COLO668 (cell line): ENCODE measurements at regions not wholly inside any gene's neighbourhood (a gene's known extent, or its start where the extent isn't known, plus 50 kb on each side); places are given as distances from the start of the nearest gene placed in this dataset.

Experiments used
- DNase-seq: peaks from one replicate; lab custom pipeline; 2025; ENCODE audit not compliant: unreplicated experiment; lab: John Stamatoyannopoulos, UW

DNA sequence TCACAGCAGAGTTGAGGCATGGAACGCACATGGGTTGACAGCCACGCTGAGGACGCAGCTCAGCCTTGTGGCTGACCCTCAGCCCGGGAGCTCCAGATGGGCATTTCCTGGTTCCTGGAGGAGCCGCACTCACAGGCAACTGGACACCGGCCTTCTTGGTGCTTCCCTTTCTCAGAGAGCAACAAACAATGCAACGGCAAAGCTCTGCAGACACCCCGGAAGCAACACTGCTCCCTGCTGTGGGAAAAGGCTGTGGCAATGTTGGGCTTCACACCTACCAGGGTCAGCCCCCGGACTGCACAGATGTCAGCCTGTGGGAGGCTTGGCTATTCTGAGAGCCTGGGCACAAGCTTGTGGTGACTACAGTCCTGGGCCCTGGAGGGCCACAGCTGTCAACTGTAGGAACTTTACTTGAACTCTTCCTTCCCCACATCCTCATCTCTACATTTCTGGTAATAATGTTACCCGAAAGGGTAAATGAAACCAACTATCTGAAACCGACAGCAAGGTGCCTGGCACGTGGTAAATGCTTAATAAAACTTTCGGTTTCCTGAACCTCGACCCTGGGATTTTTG is 597.5 kb upstream of the MKI67 start:
- DNase-seq = no peak

- DNase-seq = no peak
Measured at GRCh38 chr10:128725531-128725930, 599.3 kb upstream of the MKI67 start.

DNA sequence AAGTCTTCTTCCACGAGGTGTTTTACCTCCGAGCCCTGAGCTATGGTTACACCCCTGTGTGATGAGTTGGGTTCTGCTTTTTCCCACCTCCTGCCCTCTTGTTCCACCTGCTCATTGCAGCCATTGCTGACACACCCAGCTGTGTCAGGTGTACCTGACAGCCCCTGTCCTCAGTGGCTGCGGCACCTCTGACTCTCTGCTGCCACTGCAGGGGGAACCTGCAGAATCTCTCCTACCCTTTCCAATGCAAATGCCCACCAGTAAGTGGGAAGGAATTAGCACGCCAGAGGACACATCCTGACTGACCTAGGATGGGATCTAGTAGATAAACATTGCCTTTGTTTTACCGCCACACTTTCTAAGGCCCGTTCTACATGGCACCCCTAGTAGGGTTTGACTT is 600.9 kb upstream of the MKI67 start:
- no peak for DNase-seq

GRCh38 chr10:128729910-128730420 is 603.7 kb upstream of the MKI67 start:
- no peak for DNase-seq

DNA sequence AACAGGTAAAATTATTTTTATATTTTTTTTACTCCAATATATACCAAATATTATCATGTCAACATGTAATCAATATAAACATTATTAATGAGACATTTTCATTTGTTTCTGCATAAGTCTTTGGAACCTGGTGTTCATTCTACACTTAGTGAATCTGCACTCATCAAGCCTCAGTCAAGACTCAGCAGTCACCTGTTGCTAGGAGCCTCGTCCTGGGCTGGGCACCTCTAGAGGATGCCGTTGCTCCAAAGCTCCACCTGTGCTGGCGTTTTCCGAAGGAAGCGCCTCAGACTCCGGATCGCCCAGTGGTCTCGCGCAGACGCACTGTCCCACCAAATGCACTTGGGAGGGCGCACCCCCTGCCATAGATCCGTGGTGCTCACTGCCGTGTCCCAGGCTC is 604.7 kb upstream of the MKI67 start:
- no peak for DNase-seq

DNA sequence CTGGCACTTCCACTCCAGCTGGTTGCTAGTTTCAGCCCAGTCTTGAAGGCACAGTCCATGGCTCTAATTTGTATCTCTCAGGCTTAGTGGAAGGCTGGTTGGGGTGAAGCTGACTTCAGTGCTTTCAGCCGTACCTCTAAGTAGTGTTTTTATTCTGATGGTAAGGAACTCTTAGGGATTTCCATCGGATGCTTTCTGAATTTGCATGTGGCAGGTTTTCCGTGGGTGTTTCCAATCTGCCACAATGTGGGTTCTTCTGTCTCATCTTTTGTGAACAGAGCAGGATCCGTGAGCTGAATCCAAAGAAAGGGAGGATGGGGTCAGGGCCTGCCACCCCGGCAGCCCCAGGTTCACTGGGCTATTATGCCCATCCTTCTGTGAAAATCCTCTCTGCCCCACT is 607.9 kb upstream of the MKI67 start:
- no peak for DNase-seq

- no peak for DNase-seq
Measured at GRCh38 chr10:128734734-128735133, 608.5 kb upstream of the MKI67 start.

DNA sequence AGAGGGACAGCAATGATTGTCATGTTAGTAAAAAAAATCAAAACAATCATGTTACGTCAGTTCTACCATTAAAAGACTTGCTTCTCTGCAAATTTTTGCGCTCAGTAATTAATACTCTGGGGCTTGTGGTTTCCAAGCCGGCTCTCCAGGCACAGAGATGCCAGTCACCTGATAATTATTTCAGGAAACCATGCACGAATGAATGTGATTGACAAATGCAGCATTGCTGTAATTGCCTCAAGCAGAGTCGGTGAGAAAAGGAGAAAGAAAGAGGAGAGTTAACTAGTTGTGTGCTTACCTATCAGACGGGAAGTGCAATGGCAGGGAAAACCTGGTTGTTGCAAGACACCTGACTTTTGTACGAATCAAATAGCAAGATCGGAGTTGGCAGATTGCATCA is 609.8 kb upstream of the MKI67 start:
- DNase-seq = no peak

GRCh38 chr10:128738386-128738915 is 612.2 kb upstream of the MKI67 start:
- no peak for DNase-seq

GRCh38 chr10:128739930-128740329 is 613.7 kb upstream of the MKI67 start:
- no peak for DNase-seq

- no peak for DNase-seq
Measured at GRCh38 chr10:128741180-128741579, 615.0 kb upstream of the MKI67 start.

DNA sequence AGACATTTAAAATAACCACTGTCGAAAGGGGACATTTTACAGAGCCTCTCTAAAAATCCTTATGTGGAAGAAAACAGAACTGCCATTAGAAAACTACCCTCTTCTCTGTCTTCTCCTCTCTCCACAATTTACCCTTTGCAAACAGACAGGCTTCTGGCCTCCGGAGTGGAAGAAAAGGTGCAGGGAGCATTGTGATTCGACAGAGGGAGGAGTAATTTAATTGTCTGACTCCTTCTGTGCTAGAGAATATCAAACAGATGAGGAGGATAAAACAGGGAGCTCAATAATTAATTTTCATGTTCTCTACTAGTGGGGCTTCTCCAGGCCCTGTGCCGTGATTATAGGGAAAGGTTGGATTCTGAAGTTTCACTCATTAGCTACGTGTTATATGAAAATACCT is 615.5 kb upstream of the MKI67 start:
- no peak for DNase-seq

DNA sequence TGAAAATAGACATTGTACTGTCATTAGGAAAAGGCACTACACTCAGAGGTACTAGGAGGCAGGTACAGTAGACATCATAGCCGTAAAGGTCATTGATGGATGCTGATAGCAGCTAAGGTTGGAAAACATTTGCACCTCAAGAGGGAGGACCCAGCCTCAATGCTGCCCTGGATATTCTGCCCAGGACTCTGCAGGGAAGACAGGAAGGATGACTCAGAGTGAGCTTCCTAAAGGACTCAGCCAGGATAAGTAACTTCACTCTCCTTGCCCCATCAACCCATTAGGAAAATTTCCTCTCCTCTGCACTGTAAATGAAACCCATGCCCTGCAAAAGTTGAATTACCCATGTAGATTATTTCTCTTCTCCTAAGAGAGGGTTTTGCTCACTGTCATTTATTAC is 617.9 kb upstream of the MKI67 start:
- no peak for DNase-seq

DNA sequence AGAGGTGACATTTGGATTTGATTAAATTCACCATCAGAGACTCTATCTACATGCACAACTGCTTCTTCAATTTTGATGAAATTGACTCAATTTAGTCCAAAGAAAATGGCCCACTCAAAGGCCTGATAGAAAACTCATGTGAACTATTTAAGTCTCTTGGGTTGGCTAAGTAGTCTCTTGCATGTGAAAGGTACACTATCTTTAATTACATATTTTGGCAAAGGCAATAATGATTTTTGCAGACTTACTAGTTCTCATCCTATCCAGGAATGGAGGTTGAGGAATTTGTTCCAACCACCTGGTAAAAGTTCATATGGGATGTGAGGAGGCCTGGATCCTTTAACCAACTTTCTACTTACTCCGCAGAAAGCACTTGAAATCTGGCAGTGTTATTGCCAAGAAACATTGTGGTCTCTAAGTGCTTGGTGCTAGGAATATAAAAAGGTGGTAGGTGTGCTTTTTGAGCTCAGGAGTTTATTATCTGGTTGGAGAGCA is 618.6 kb upstream of the MKI67 start:
- DNase-seq = no peak

DNA sequence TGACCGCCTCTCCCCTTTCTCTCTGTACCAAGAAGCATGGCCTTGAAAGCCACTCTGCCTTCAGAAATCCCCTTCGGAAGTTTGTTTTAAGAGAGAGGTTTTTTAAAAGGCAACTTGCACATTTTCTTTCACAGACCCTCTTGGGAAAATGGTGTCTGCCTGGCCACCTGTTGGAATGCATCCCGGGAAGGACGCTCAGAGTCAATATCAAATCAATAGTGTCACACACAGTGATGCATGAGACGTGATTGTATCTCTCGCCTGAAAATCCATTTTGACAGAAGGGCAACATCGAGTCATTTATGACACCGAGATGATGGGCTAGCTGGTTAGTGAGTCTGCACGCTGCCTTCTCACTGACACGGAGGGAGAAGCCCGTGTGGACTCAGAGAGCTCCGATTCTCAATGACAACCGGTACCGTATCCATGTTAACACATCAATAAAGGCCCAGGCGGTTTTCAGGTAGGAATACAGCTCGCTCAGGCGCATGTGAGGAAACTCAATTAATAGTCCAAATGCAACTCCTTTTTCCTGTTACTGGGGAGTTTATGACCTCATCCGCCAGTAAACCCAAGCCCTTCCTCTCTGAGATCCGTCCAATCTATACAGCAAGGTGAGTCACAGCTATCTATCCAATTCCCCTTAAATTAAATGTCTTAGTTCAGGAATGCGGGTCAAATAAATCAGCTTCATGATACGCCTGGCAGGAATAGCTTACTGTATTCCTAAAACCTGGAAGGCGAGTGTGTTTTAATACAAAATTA is 621.5 kb upstream of the MKI67 start:
- no peak for DNase-seq

GRCh38 chr10:128751284-128751683 is 625.1 kb upstream of the MKI67 start:
- no peak for DNase-seq

DNA sequence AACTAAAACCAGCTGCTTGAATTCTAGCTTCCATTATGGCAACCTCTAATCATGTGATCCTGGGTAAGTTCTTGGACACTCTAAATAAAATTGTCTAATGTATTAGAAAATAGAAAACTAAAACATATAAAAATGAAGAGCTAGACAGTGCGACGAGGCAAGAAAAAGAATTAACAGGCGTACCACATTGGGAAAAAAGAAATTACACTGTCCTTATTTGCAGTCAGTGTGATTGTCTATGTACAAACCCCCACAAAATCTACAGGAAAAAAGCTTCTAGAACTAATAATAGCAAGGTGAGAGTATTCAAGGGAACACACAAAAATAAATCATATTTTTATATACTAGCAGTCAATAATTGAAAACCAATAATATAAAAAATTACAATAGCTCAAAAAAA is 625.6 kb upstream of the MKI67 start:
- no peak for DNase-seq

DNA sequence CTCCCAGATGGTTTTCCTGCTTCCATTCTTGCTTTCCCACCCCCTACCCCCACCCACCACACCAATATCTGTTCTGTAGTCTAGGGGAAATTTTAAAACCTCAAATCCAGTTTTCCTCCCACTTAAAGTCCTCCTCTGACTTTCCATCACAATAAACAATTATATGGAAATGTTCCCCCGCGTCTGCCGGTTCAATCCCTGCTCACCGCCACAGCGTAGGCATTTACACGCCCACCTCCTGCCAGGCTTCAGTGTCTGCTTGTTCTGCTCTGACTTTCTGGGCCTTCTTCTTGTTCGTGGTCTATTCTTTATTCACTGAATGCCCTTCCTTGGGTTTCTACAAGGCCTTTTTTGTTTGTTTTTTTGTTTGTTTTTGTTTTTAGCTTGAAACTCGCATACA is 633.0 kb upstream of the MKI67 start:
- no peak for DNase-seq

DNA sequence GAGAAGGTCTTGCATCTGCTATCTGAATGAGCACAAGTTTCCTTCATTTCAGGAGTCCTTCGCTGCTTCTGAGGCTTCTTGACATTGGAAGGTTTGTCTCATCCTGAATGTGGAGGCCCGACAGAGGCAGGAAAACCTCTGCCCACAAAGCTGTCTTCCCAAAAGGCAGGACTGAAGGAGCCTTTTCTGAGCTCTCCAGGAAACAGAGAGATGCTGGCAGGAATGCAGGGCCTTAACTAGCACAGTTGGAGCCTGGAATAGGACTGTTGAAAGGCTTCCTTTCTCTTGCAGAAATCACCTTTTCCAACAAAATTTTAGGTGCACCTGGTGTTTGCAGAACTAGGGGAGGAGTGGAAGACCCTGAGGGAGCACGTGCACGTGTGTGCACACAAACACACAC is 637.4 kb upstream of the MKI67 start:
- no peak for DNase-seq

- no peak for DNase-seq
Measured at GRCh38 chr10:128764190-128764589, 638.0 kb upstream of the MKI67 start.

DNA sequence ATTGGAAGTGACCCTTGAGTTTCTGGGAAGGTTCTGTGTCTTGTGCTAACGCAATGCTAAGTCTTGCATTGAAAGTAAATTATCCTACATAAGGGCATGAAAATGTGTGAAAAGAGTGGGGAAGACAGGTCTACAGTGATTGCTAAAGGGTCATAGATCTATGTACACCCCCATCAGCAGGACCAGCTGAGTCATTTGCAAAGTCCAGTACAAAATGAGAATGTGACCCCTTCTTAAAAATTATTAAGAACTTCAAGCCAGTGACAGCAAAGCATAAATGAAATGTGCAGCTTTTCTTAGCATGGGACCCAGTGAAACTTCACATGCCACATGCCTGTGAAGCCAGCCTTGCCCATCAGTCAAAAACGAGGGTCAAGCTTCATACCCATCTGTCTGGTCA is 640.7 kb upstream of the MKI67 start:
- DNase-seq = no peak

GRCh38 chr10:128774979-128775378 is 648.8 kb upstream of the MKI67 start:
- DNase-seq = no peak
